GM21515 (cell line): ENCODE measurements at regions not wholly inside any gene's neighbourhood (a gene's known extent, or its start where the extent isn't known, plus 50 kb on each side); places are given as distances from the start of the nearest gene placed in this dataset.

ENCODE experiments used
- ATAC-seq: cut with Tn5 transposase; IDR thresholded peaks from one replicate; pipeline ENCODE4 v1.9.1; 2021; ENCODE audit not compliant: unreplicated experiment

GRCh38 chr4:128338634-128339355, 51.2 kb upstream of the PGRMC2 start:
- ATAC-seq, result no peak

GRCh38 chr4:128337863-128338262, 50.2 kb upstream of the PGRMC2 start:
- ATAC-seq, result no peak
